ENCODE measurements at regions not wholly inside any gene's neighbourhood (a gene's known extent, or its start where the extent isn't known, plus 50 kb on each side); places are given as distances from the start of the nearest gene placed in this dataset.

DNA sequence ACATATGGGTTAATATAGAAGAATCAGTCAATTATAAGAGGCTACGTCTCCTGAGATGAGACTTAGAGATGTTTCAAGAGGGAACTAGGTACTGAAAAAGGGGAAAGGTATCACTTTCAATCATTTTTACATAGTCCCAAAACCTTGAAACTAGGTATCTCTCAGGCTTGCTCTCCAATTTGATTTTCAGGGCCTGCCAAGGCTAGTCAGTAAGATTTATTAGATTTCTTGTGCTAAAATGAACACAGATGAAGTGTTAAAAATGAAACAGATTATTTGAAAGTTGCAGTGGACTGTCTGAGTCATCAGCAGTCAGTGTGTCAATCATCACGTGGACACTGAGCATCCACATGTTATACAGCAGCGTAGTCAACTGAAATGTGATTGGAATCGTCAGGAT is 591.1 kb downstream of the DTWD2 start:
- TF ChIP-seq, protein P1, sequence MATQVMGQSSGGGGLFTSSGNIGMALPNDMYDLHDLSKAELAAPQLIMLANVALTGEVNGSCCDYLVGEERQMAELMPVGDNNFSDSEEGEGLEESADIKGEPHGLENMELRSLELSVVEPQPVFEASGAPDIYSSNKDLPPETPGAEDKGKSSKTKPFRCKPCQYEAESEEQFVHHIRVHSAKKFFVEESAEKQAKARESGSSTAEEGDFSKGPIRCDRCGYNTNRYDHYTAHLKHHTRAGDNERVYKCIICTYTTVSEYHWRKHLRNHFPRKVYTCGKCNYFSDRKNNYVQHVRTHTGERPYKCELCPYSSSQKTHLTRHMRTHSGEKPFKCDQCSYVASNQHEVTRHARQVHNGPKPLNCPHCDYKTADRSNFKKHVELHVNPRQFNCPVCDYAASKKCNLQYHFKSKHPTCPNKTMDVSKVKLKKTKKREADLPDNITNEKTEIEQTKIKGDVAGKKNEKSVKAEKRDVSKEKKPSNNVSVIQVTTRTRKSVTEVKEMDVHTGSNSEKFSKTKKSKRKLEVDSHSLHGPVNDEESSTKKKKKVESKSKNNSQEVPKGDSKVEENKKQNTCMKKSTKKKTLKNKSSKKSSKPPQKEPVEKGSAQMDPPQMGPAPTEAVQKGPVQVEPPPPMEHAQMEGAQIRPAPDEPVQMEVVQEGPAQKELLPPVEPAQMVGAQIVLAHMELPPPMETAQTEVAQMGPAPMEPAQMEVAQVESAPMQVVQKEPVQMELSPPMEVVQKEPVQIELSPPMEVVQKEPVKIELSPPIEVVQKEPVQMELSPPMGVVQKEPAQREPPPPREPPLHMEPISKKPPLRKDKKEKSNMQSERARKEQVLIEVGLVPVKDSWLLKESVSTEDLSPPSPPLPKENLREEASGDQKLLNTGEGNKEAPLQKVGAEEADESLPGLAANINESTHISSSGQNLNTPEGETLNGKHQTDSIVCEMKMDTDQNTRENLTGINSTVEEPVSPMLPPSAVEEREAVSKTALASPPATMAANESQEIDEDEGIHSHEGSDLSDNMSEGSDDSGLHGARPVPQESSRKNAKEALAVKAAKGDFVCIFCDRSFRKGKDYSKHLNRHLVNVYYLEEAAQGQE (IDR thresholded peaks at IDR 0.05; ENCODE audit: borderline replicate concordance), result no peak
- TF ChIP-seq EP300 (conservative IDR thresholded peaks at IDR 0.05; ENCODE audit: poor library complexity, severe bottlenecking) (no peak), CTCF (IDR thresholded peaks at IDR 0.05; ENCODE audit: poor library complexity, severe bottlenecking) (no peak)
